GM23338 (cell line): ENCODE measurements at regions not wholly inside any gene's neighbourhood (a gene's known extent, or its start where the extent isn't known, plus 50 kb on each side); places are given as distances from the start of the nearest gene placed in this dataset.

Experiments used
- CREB1 ChIP-seq: fragments of 250-450 bp; sonication (Bioruptor Pico); IDR thresholded peaks from 2 replicates; pipeline ENCODE4 v1.5.0; 2020; ENCODE audit warnings: low read depth, mild to moderate bottlenecking, moderate library complexity
- CTCF ChIP-seq, 2 experiments: fragments of 200-600 bp in 1 of 2; sonication (generic) in 1 of 2; conservative IDR thresholded peaks; 2 replicates each; pipeline versions ENCODE4 v1.5.1 to v1.6.1; 2016 to 2017; ENCODE audit warnings: antibody characterized with exemption in 2 of 2, low read depth in 2 of 2, mild to moderate bottlenecking in 2 of 2, moderate library complexity in 1 of 2
- ETS1 ChIP-seq: IDR thresholded peaks from 2 replicates; pipeline ENCODE4 v1.6.1; 2016; ENCODE audit warnings: antibody characterized with exemption
- EZH2 ChIP-seq: fragments of 200-600 bp; sonication (generic); IDR thresholded peaks from one replicate; pipeline ENCODE4 v1.8.0; 2017; ENCODE audit warnings: antibody characterized with exemption, mild to moderate bottlenecking, low read depth; ENCODE audit not compliant: unreplicated experiment
- EZH2phosphoT487 ChIP-seq: fragments of 200-600 bp; sonication (generic); IDR thresholded peaks from one replicate; pipeline ENCODE4 v1.8.1; 2018; ENCODE audit warnings: antibody characterized with exemption; ENCODE audit not compliant: unreplicated experiment
- POLR2AphosphoS5 ChIP-seq: IDR thresholded peaks from 2 replicates; pipeline ENCODE4 v1.6.1; 2016; ENCODE audit warnings: antibody characterized with exemption, low read depth
- STAT1 ChIP-seq: IDR thresholded peaks from one replicate; pipeline ENCODE4 v1.6.1; 2016; ENCODE audit warnings: antibody characterized with exemption; ENCODE audit not compliant: unreplicated experiment
- ZNF114 ChIP-seq: fragments of 250-450 bp; sonication (Bioruptor Pico); IDR thresholded peaks from 2 replicates; pipeline ENCODE4 v1.5.0; 2020; ENCODE audit warnings: mild to moderate bottlenecking, moderate library complexity
- ZNF331 ChIP-seq: fragments of 250-450 bp; sonication (Bioruptor Pico); IDR thresholded peaks from 2 replicates; pipeline ENCODE4 v1.5.0; 2020; ENCODE audit warnings: low read depth, mild to moderate bottlenecking, moderate library complexity
- TF ChIP-seq, protein P1 (sequence below): IDR thresholded peaks from one replicate; pipeline ENCODE4 v1.6.1; 2018; ENCODE audit warnings: antibody characterized with exemption; ENCODE audit not compliant: unreplicated experiment

- no peak for TF ChIP-seq CTCF (conservative IDR thresholded peaks at IDR 0.05; ENCODE audit: low read depth in 2 of 2)
- no peak for TF ChIP-seq EZH2
- TF ChIP-seq, protein P1, sequence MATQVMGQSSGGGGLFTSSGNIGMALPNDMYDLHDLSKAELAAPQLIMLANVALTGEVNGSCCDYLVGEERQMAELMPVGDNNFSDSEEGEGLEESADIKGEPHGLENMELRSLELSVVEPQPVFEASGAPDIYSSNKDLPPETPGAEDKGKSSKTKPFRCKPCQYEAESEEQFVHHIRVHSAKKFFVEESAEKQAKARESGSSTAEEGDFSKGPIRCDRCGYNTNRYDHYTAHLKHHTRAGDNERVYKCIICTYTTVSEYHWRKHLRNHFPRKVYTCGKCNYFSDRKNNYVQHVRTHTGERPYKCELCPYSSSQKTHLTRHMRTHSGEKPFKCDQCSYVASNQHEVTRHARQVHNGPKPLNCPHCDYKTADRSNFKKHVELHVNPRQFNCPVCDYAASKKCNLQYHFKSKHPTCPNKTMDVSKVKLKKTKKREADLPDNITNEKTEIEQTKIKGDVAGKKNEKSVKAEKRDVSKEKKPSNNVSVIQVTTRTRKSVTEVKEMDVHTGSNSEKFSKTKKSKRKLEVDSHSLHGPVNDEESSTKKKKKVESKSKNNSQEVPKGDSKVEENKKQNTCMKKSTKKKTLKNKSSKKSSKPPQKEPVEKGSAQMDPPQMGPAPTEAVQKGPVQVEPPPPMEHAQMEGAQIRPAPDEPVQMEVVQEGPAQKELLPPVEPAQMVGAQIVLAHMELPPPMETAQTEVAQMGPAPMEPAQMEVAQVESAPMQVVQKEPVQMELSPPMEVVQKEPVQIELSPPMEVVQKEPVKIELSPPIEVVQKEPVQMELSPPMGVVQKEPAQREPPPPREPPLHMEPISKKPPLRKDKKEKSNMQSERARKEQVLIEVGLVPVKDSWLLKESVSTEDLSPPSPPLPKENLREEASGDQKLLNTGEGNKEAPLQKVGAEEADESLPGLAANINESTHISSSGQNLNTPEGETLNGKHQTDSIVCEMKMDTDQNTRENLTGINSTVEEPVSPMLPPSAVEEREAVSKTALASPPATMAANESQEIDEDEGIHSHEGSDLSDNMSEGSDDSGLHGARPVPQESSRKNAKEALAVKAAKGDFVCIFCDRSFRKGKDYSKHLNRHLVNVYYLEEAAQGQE, result no peak
- TF ChIP-seq ZNF331 (CRISPR knock-in tag), result no peak
- TF ChIP-seq POLR2AphosphoS5, result no peak
- TF ChIP-seq EZH2phosphoT487, result no peak
- TF ChIP-seq STAT1, result no peak
- TF ChIP-seq ETS1, result no peak
- TF ChIP-seq CREB1 (CRISPR knock-in tag), result no peak
- TF ChIP-seq ZNF114 (CRISPR knock-in tag), result no peak
Observed at GRCh38 chr16:17777408-17777863, 306.7 kb upstream of the XYLT1 start.
